Right renal pelvis (tissue), 4 donors: ENCODE measurements at regions not wholly inside any gene's neighbourhood (a gene's known extent, or its start where the extent isn't known, plus 50 kb on each side); places are given as distances from the start of the nearest gene placed in this dataset.
"Not testable (repeated sequence)": the region's sequence is repeated elsewhere in the genome, so short reads cannot be mapped to it uniquely, and the experiment has no call there.

Source experiments
- DNase-seq, 4 donors: peaks; one replicate each; pipeline ENCODE4 v3.0.0-alpha.2; 2013; ENCODE audit warnings: low read depth in 4 of 4, low spot score in 3 of 4, missing footprints in 1 of 4

DNA sequence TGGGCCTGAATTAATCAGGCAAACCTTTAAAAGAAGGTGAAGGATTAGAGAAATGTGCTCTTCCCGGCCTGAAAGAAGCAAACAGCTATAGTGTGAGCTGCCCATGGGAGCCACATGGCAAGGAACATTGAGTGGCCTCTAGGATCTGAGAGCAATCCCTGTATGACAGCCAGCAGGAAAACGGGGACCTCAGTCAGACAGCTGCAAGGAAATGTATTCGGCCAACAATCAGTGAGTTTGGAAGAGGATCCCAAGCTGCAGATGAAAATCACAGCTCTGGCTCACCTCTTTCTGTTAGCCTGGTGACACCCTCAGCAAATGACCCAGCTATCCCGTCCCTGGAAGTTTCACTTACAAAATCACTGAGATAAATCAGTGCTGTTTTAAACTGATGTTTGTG is 309.2 kb downstream of the SH3GL2 start:
- DNase-seq = no peak

GRCh38 chr9:17888964-17889363 is 310.1 kb downstream of the SH3GL2 start:
- DNase-seq = not testable (repeated sequence)

DNA sequence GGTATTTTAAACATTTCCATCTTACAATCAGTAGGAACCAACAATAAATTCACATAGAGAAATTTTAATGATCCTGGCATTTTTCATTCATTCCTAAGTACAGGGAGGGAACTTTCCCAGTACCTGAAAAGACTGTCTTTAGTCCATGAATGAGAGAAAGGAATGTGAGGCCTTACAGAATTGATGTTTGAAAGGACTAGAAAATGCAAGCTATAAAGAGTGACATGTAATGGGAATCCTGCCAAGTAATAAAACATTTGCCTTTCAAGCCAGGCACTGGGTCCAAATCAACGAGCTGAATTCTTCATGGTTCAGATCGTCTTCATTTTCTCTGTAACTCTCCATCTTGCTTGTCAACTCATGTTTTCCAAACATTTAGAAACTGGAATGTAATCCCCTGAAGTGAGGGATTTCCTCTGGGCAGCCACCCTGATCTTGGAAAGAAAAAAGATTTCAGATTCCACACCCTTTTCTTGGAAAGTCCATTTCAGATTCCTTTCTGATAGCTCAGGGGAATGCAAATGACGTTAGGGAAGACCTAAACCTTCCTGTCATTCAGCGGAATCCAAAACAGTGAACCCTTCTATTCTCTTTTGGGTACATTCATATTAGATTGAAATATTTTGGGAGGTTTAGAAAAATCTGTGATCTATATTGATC is 315.8 kb downstream of the SH3GL2 start:
- no peak for DNase-seq

GRCh38 chr9:17900606-17901005 is 321.7 kb downstream of the SH3GL2 start:
- DNase-seq = no peak

GRCh38 chr9:17905366-17905765 is 326.5 kb downstream of the SH3GL2 start:
- no peak for DNase-seq

DNA sequence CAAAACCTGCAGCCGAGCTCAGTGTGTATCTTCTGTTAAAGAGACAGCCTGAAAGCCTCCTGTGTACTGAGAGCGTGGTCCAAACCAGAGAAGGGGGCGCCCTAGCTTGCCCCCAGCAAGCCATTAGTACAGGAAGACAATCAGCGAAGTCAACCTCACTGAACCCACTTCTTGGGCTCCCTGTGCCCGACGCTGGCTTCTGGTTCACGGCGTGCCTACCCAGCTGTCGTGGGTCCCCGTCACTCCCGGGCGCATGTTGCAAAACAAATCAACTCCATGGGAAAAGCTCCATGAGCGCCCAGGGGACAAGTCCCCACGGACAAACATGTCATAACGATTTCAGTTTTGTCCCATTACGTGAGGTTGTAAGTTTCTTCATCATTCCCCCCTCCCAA is 326.9 kb downstream of the SH3GL2 start:
- DNase-seq = peak in 1 of 4 donors; percentile 7

DNA sequence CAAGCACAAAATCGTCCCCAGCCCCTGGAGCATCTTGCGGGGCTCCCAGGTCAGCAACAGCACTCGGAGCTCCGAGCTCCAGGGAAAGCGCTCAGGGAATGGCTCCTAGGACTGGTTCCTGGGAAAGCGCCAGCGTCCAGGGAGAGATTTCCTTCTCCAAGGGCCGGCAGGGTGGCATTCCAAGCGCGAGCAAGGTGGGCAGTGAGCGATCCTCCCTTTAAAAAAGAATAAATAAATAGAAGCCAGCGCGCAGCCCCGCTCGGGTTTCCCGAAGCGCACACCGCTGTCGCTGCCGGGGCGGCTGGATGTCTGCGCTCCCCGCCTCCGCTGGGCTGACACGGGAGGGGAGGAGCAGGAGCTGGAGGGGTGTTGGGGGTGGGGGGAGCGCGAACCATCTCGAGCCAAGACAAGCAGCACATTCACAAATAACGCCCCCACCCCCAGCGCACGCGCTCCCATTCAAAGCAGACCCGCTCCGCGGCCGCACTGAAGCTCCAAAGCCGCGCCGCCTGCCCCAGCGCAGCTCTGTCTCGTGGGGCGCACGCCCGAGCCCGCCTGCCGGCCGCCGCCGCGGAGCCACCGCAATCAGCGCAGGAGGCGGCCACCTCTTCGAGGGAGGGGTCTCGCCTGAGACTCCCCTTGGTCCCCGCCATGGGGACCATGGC is 327.4 kb downstream of the SH3GL2 start:
- DNase-seq = peak in 1 of 4 donors; percentile 21

DNA sequence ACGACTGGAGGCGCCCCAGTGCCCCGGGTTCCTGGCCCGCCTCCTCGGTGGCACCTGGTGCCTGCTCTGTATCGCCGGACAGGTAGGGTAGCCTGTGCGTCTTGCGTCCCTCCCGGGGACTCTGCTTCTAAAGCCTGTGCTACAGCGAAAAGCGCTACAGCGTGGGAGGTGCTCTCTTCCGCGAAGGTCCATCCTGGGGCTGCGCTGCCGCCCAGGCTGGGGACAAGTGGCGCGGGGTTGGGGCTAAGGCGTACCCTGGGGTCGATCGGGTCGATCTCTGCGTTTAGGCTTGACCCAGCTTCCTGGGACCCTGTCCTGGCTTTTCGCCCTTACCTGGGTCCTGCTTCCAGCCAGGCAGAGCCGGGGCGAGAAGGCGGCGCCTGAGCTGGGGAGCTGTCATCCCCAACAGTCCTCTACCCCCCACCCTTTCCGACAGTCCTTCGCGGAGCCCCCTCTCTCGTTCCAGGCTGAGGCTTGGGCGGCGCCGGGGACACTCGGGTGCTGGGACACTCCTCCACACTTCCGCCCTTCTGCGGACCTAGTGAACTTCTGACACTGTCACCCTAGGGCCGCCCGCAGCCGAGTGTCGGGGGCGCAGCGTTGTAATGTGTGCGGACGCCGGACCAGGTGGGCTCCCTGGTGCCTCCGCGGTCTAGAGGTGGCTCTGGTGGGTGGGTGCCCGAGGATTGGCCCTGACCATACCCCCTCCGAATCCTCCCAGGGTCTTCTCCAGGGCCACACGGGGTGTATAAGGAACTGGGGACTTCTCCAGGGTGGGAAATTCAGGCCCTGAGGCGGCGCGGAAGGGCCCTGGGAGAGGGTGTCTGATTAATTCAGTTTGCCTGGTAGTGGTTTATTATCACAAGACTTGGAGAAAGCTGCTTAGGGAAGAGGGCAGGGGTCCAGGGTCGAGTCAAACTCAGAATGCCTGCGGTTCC is 328.2 kb downstream of the SH3GL2 start:
- DNase-seq = peak in 1 of 4 donors; percentile 25

- DNase-seq = no peak
These were observed 329.1 kb downstream of the SH3GL2 start for GRCh38 chr9:17907779-17908508.

GRCh38 chr9:17926246-17926645 is 347.4 kb downstream of the SH3GL2 start:
- DNase-seq = no peak

DNA sequence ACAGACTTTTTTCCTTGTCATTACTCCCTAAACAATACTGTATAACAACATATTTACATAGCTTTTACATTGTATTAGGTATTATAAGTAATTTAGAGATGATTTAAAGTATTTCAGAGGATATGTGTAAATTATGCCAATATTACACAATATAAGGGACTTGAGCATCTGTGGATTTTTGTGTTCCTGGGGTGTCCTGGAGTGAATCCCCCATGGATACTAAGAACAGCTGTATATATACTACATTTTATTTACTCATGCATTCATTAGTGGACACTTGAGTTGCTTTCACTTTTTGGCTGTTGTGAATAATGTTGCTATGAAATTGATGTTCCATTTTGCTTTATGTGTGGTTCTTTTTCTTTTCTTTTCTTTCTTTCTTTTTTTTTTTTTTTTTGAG is 348.8 kb downstream of the SH3GL2 start:
- no peak for DNase-seq

DNA sequence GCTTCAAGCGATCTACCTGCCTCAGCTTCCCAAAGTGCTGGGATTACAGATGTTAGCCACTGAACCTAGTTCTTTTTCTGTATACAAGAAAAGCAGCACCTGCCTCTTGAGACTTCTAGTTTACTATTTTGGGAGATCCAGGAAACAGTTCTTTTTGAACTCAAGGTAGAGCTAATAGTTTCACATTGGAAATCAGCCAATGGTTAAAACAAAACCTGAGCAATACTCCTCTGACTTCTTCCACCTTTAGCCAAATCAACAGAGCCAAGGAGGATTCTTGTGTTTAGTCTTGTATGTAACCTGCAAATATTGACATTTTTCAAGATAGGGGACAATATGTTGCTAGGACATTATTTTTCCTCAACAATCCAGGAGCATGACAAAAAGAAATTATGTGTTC is 349.4 kb downstream of the SH3GL2 start:
- no peak for DNase-seq

DNA sequence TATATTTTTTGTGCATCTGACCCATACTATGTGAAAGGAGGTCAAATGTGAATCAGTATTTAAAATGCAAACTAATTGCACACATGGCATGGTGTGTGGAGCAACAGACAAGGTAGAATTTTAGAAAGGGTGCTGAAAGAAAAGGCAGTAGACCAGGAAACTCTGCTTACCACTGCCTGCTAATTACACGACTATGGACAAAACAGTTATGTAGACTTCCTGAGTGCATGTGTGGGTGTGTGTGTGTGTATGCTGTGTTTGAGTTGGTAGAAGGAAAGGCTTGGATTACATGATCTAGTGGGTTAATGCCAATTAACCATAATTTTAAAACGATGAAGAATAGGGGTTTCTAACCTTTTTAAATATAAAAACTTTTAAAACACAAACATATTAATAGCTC is 349.9 kb downstream of the SH3GL2 start:
- no peak for DNase-seq

DNA sequence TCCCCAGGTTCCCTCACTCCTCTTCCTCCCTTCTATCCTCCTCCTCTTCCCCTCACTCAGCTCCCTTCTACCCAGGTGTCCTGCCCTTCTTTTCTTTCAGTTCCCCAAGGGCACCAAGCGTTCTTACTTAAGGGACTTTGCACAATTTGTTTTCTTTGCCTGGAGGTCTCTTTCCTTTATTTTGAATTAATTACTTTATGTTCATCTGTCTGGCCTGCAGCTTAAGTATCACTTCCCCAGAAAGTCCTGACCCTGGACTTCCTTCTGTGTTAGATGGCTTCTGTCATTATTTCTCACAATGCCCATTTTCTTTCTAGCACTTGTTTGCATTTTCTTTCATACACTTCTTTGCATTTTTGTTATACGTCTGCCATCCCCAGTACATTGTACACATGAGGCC is 350.6 kb downstream of the SH3GL2 start:
- DNase-seq = no peak

GRCh38 chr9:17930071-17930470 is 351.2 kb downstream of the SH3GL2 start:
- no peak for DNase-seq

DNA sequence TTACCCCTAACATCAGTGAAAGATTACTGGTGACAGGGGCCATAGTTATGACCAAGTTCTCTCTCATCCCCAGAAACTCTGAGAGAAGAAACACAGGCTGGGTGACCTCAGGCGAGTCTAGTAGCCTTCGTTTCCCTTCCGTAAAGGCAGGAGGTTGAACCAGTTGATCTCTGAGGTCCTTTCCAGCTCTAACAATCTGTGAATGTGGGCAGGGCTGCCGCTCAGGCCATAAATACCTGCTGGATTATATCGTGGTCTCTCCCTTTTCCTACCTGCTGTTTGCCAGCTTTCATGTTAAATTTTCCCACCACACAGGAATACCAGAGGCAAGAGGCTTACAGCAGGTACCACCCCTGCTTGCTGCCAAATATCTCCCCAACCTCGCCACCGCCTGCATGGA is 357.5 kb downstream of the SH3GL2 start:
- DNase-seq = no peak

- no peak for DNase-seq
These were observed 359.3 kb downstream of the SH3GL2 start for GRCh38 chr9:17938035-17938655.

DNA sequence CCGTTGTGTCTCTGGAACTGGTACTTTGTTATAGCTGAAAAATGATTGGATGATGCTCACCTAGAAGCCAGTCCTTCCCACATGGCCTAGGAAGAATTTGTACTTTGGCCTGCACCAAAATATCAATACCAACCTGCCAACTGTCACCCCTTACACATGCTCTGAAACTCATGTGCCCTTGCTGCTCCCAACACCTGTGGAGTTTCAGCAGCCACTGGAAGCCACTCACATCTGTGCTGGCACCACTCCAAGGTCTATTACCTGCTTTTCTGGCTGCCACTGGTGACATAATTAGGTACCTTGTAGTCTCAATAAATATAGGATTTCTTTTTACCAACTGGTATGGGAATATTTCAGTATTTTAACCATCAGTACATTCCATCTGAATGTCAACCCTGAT is 363.6 kb downstream of the SH3GL2 start:
- no peak for DNase-seq

- no peak for DNase-seq
These were observed 376.5 kb downstream of the SH3GL2 start for GRCh38 chr9:17955409-17955808.

GRCh38 chr9:17958363-17958762 is 379.5 kb downstream of the SH3GL2 start:
- no peak for DNase-seq
